Neural progenitor cell (in vitro differentiated cells): ENCODE measurements at regions not wholly inside any gene's neighbourhood (a gene's known extent, or its start where the extent isn't known, plus 50 kb on each side); places are given as distances from the start of the nearest gene placed in this dataset.

Source experiments
- EZH2 ChIP-seq: fragments of 200-600 bp; sonication (generic); IDR thresholded peaks from 2 replicates; pipeline ENCODE4 v1.6.1; 2017; ENCODE audit warnings: antibody characterized with exemption, mild to moderate bottlenecking, moderate library complexity
- EZH2phosphoT487 ChIP-seq: fragments of 200-600 bp; sonication (generic); IDR thresholded peaks from 2 replicates; pipeline ENCODE4 v1.6.1; 2017; ENCODE audit warnings: antibody characterized with exemption
- TF ChIP-seq, protein P1 (sequence below): fragments of 200-600 bp; sonication (generic); IDR thresholded peaks from 2 replicates; pipeline ENCODE4 v1.5.1; 2017; ENCODE audit warnings: antibody characterized with exemption, mild to moderate bottlenecking

DNA sequence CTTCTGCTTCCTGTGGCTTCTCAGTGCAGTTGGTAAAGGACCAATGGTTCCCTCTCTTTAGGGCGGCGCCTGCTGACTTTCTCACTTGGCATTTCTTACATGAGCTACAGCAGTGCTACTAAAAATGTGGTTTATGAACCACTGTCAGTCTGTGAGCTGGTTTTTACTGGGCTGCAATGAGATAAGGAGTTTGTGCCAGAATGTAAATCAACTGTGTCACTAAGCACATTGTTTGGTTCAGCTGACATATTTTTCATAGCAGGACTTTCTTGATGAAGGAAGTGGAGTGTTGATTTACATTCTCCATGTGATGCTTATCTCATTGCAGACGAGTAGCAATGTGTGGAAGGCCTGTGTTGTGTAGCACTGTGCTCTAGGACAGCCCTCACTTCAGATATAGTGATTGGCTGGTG lies 463.3 kb downstream of the SOX6 start:
- TF ChIP-seq EZH2phosphoT487 (no peak), EZH2 (no peak)
- TF ChIP-seq, protein P1, sequence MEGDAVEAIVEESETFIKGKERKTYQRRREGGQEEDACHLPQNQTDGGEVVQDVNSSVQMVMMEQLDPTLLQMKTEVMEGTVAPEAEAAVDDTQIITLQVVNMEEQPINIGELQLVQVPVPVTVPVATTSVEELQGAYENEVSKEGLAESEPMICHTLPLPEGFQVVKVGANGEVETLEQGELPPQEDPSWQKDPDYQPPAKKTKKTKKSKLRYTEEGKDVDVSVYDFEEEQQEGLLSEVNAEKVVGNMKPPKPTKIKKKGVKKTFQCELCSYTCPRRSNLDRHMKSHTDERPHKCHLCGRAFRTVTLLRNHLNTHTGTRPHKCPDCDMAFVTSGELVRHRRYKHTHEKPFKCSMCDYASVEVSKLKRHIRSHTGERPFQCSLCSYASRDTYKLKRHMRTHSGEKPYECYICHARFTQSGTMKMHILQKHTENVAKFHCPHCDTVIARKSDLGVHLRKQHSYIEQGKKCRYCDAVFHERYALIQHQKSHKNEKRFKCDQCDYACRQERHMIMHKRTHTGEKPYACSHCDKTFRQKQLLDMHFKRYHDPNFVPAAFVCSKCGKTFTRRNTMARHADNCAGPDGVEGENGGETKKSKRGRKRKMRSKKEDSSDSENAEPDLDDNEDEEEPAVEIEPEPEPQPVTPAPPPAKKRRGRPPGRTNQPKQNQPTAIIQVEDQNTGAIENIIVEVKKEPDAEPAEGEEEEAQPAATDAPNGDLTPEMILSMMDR = no peak
